Upper lobe of left lung (tissue), 6 donors: ENCODE measurements at regions not wholly inside any gene's neighbourhood (a gene's known extent, or its start where the extent isn't known, plus 50 kb on each side); places are given as distances from the start of the nearest gene placed in this dataset.

Experiments used
- ATAC-seq, 2 donors: fragments of 200-7000 bp; cut with Tn5 transposase; one replicate each; pipeline ENCODE4 v1.9.1; 2022; ENCODE audit warnings: mild to moderate bottlenecking in 2 of 2, moderate library complexity in 2 of 2; ENCODE audit not compliant: low FRiP score in 2 of 2
- DNase-seq, 2 donors: peaks; one replicate each; pipeline ENCODE4 v3.0.0-alpha.2; 2019 to 2020
- H3K27ac ChIP-seq, 4 donors: fragments of 200-600 bp; sonication (generic); one replicate each; pipeline ENCODE4 v1.5.1; 2016 to 2019
- H3K27me3 ChIP-seq, 4 donors: fragments of 200-600 bp; sonication (generic); one replicate each; pipeline ENCODE4 v1.5.1; 2017 to 2019
- H3K36me3 ChIP-seq, 4 donors: fragments of 200-600 bp; sonication (generic); one replicate each; pipeline ENCODE4 v1.5.1; 2016 to 2019
- H3K4me1 ChIP-seq, 4 donors: fragments of 200-600 bp; sonication (generic); one replicate each; pipeline ENCODE4 v1.5.1; 2018 to 2019
- H3K4me3 ChIP-seq, 4 donors: fragments of 200-600 bp; sonication (generic); one replicate each; pipeline ENCODE4 v1.5.1; 2017 to 2019; ENCODE audit warnings: mild to moderate bottlenecking in 2 of 4, moderate library complexity in 1 of 4
- H3K9me3 ChIP-seq, 4 donors: fragments of 200-600 bp; sonication (generic); one replicate each; pipeline ENCODE4 v1.5.1; 2018 to 2019
- EP300 ChIP-seq, 4 donors: sonication (generic); formaldehyde crosslinking; IDR thresholded peaks; one replicate each; pipeline ENCODE4 v1.5.1; 2017; ENCODE audit warnings: antibody characterized with exemption in 4 of 4, control low read depth in 2 of 4
- POLR2A ChIP-seq, 4 donors: fragments of 450-650 bp; IDR thresholded peaks; one replicate each; pipeline ENCODE4 v1.5.1; 2016 to 2017; ENCODE audit warnings: antibody characterized with exemption in 4 of 4, mild to moderate bottlenecking in 2 of 4
- POLR2AphosphoS5 ChIP-seq, 2 donors: sonication (generic); formaldehyde crosslinking; IDR thresholded peaks; one replicate each; pipeline ENCODE4 v1.5.1; 2017; ENCODE audit warnings: antibody characterized with exemption in 2 of 2
- WGBS, 2 donors: methylation state at CpG; one replicate each; pipeline ENCODE4 v1.1.5; 2017 to 2018; 5-methylcytosine and 5-hydroxymethylcytosine counted together
- TF ChIP-seq, protein P1 (sequence below), 6 experiments: fragments of 450-650 bp in 4 of 6; fragments of 200-600 bp in 2 of 6; sonication (generic) in 2 of 6; IDR thresholded peaks; one replicate each; pipeline ENCODE4 v1.5.1; 2016 to 2019; ENCODE audit warnings: antibody characterized with exemption in 6 of 6
- donor health status: DM: no; HTN: no; CAD: no; lungs with moderate emphysema.
- donor health status: DM: no; HTN: yes; CAD: no; lungs with severe emphysema.

DNA sequence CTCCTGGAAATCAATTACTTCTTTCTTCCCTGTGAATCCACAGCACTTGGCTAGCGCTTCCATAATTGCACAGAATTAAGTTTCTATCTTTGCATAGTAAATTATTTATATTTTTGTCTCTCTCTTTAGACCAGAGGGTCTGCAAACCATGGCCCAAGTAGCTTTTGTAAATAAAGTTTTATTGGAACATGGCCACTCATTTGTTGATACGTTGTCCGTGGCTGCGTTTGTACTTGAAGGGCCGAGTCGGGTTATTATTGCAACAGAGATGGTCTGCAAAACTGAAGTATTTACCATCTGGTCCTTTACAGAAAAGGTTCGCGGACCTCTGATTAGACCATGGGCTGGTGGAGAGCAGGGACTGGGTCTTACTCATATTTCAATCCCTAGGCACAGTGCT is 102.5 kb downstream of the RPLP1 start:
- Histone ChIP-seq H3K27me3 (no peaks in the 10 kb centered on the region), H3K27ac (no peak overlapping the region), H3K4me1 (peaks cover 0 to 16% (median 4%) of the 10 kb centered on the region in 4 donors), H3K36me3 (no peaks in the 10 kb centered on the region), H3K4me3 (no peak overlapping the region), H3K9me3 (peaks cover 0 to 15% (median 13%) of the 10 kb centered on the region in 4 donors)
- WGBS, 2 donors: 86 to 87% methylated on average over 8 of the region's 8 CpGs
- TF ChIP-seq EP300 (IDR thresholded peaks at IDR 0.05) (no peak), POLR2AphosphoS5 (IDR thresholded peaks at IDR 0.05) (no peak), POLR2A (IDR thresholded peaks at IDR 0.05) (no peak)
- TF ChIP-seq, protein P1, sequence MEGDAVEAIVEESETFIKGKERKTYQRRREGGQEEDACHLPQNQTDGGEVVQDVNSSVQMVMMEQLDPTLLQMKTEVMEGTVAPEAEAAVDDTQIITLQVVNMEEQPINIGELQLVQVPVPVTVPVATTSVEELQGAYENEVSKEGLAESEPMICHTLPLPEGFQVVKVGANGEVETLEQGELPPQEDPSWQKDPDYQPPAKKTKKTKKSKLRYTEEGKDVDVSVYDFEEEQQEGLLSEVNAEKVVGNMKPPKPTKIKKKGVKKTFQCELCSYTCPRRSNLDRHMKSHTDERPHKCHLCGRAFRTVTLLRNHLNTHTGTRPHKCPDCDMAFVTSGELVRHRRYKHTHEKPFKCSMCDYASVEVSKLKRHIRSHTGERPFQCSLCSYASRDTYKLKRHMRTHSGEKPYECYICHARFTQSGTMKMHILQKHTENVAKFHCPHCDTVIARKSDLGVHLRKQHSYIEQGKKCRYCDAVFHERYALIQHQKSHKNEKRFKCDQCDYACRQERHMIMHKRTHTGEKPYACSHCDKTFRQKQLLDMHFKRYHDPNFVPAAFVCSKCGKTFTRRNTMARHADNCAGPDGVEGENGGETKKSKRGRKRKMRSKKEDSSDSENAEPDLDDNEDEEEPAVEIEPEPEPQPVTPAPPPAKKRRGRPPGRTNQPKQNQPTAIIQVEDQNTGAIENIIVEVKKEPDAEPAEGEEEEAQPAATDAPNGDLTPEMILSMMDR (IDR thresholded peaks at IDR 0.05): no peak
- ATAC-seq (no peak), DNase-seq (no peak)

DNA sequence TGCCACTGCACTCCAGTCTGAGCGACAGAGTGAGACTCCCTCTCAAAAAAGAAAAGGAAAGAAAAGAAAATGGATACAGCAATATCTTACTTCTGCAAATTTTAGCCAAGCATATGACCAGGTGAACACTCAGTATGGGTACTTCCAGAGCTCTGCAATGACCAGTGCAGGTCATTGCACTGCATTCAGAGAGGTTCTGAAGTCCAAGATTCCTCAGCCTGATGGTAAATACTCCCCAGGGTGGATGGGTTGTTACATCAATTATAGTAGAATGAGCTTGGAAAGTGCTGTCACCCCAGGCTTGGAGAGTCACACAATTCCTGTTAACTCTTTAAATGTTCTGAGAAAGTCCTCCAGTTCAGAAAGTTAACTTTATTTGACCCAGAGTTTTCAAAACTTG is 103.7 kb downstream of the RPLP1 start:
- Histone ChIP-seq H3K27me3 (no peaks in the 10 kb centered on the region), H3K27ac (no peak overlapping the region)
- no peak for ATAC-seq

DNA sequence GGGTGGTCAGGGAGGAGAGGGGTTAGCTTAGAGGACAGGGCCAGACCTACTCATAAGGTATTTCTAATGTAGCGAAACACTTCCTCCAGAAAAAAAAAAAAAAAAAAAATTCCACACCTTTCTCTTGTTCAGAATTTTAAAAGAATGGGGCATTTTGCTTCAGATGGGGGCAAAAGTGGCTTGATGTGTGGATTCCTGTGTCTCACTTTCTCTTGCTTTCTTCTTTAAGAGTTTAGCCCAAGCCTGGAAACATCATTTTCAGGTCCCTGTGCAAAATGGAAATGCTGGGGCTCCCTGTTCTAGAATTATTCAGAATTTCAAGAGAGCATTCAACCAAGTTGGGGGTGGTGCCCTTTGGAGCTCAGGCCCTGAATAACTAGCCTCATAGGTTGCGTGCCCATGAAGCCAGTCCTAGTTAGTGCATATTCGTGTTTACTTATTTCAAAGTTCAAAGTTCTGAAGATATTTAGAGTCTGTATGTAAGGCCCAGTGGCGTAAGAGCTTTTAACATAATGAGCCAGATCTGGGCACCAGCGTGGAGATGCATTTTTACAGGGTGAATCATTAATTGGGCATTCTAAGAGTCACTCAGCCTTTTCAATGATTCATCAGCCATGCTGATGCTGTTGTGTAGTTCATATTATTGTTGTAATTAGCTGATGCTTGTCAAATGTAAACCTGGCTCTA is 104.5 kb downstream of the RPLP1 start:
- Histone ChIP-seq H3K9me3 (peaks cover 0 to 4% (median 1%) of the 10 kb centered on the region in 4 donors), H3K4me3 (no peak overlapping the region), H3K27ac (peak overlapping the region in 1 of 4 donors; percentile 19), H3K27me3 (no peaks in the 10 kb centered on the region), H3K36me3 (no peaks in the 10 kb centered on the region), H3K4me1 (peaks cover 0 to 23% (median 7%) of the 10 kb centered on the region in 4 donors)
- ATAC-seq (peak; percentile 44 to 86), DNase-seq (peak in 1 of 2 donors; percentile 70)
- 57 to 60% methylated on average over 5 of the region's 5 CpGs for WGBS, 2 donors
- TF ChIP-seq EP300 (IDR thresholded peaks at IDR 0.05): peak in 1 of 4 donors; percentile 82
- TF ChIP-seq POLR2AphosphoS5 (IDR thresholded peaks at IDR 0.05): peak in 1 of 2 donors; percentile 20
- TF ChIP-seq, protein P1 (IDR thresholded peaks at IDR 0.05): no peak

More for the DNA sequence above, 103.7 kb downstream of the RPLP1 start:
- DNase-seq: no peak
- no peak overlapping the region for H3K4me3 ChIP-seq
- no peak for TF ChIP-seq EP300 (IDR thresholded peaks at IDR 0.05)
- TF ChIP-seq POLR2A (IDR thresholded peaks at IDR 0.05): no peak
- TF ChIP-seq, protein P1 (IDR thresholded peaks at IDR 0.05): no peak
- TF ChIP-seq POLR2AphosphoS5 (IDR thresholded peaks at IDR 0.05): no peak
- peaks cover 0 to 17% (median 4%) of the 10 kb centered on the region in 4 donors for H3K4me1 ChIP-seq
- WGBS, 2 donors: 100% methylated on average over 1 of the region's 1 CpG
- no peaks in the 10 kb centered on the region for H3K36me3 ChIP-seq
- peaks cover 0 to 12% (median 9%) of the 10 kb centered on the region in 4 donors for H3K9me3 ChIP-seq

DNA sequence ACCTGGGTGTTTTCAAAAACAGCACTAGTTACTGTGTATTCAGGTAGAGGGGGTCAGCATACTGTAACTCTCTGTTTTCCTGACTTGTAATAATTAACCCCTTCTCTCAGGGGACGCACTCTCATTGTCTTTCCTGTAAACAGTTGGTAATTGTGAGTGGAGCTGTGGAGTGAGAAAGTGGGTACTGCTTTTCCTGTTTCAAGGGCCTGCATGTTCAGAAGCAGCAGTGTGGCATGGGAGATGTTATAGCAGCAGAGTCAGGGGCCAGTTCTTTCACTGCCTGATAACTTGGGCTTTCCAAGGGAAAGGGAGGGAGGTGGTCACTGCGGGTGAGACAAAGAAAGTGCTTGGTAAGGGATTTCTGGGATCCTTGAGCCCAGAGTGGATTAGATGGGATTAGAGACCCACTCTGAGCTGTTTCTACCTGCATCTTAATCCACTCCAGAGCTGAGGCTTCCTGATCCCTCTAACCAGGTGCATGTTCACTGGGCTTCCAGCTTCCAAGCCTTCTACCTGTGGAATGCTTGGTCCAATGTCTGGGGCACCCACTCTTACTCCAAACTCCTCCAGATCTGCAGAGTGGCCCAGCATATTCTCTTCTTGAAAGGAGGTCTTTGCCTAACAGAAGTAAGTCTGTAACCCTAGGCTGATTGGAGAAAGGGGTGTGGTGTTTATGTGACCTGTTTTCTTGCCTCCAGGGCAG is 105.2 kb downstream of the RPLP1 start:
- WGBS, 2 donors: 69 to 70% methylated on average over 2 of the region's 2 CpGs
- H3K4me3 ChIP-seq: no peak overlapping the region

More for the DNA sequence above, 105.2 kb downstream of the RPLP1 start:
- ATAC-seq (no peak), DNase-seq (no peak)
- Histone ChIP-seq H3K27me3 (no peaks in the 10 kb centered on the region), H3K27ac (no peak overlapping the region), H3K9me3 (no peaks in the 10 kb centered on the region), H3K4me1 (peaks cover 0 to 28% (median 7%) of the 10 kb centered on the region in 4 donors), H3K36me3 (no peaks in the 10 kb centered on the region)
- TF ChIP-seq POLR2A (IDR thresholded peaks at IDR 0.05): no peak
- TF ChIP-seq, protein P1 (IDR thresholded peaks at IDR 0.05): no peak
- TF ChIP-seq EP300 (IDR thresholded peaks at IDR 0.05): no peak
- TF ChIP-seq POLR2AphosphoS5 (IDR thresholded peaks at IDR 0.05): no peak
